GM19452 (cell line): ENCODE measurements at regions not wholly inside any gene's neighbourhood (a gene's known extent, or its start where the extent isn't known, plus 50 kb on each side); places are given as distances from the start of the nearest gene placed in this dataset.

ENCODE experiments used
- ATAC-seq: cut with Tn5 transposase; IDR thresholded peaks from one replicate; pipeline ENCODE4 v1.9.1; 2021; ENCODE audit not compliant: unreplicated experiment

DNA sequence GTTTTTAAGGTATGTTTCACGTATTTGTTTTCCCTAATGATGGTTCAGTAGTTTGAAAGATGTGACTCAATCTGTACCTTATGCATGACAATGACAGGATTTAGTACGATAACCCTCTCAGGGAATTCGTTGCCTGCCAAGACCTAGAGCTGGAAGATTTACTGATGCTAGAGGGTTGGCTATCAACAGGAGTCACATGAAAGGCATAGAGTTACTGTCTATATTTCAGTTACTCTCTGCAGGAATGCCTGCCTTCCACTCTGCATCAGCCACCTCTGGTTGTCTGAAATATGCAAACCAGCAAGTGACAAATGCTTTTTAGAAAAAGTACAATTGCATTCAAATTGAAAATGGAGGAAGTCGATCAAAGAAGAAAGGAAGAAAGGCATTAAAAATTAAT lies 276.3 kb upstream of the RAG2 start:
- ATAC-seq, result no peak

GRCh38 chr11:36870361-36870760 lies 272.3 kb upstream of the RAG2 start:
- ATAC-seq, result no peak

GRCh38 chr11:36868380-36868779 lies 270.3 kb upstream of the RAG2 start:
- no peak for ATAC-seq

DNA sequence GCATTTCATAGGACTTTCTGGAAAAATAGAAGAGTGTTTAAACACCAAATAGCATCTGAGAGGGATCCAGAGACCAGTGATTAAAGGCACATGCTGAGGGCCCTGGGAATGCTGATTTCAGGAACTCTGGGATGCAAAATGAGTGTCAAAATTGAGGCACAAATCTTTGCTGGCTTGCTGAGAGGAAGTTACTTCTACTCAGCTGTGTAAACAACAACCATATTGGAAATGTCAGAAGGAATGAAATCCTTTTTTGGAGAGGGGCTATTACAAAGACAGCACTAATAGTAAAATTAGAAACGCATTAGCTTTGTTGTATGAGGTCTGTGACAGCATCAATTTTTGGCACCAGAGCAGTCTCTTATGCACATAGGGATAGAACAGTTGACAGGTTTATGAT lies 267.8 kb upstream of the RAG2 start:
- no peak for ATAC-seq

- no peak for ATAC-seq
These were observed 256.8 kb upstream of the RAG2 start for GRCh38 chr11:36854875-36855274.

DNA sequence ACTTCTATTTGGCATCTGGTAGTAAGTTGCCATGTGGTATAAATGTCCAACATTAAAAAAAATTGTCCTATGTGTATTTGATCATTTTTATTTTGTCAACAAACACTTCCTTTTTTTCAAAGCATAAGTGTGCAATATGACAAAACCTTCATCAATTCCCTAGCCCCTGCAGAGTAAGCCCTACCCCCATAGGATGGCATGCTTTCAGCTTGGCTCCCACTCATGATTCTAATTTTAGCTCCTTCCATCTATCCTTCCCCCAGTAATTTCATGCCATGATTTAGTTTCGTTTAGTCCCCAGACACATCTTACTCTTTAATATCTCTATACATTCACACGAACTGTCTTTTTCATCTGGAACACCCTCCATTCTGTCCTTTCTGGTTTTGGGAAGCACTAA lies 250.6 kb upstream of the RAG2 start:
- no peak for ATAC-seq

- no peak for ATAC-seq
These were observed 242.3 kb upstream of the RAG2 start for GRCh38 chr11:36840378-36840777.

- no peak for ATAC-seq
These were observed 239.9 kb upstream of the RAG2 start for GRCh38 chr11:36837831-36838437.

GRCh38 chr11:36825251-36825650 lies 227.2 kb upstream of the RAG2 start:
- ATAC-seq, result no peak

- no peak for ATAC-seq
These were observed 226.3 kb upstream of the RAG2 start for GRCh38 chr11:36824349-36824748.

DNA sequence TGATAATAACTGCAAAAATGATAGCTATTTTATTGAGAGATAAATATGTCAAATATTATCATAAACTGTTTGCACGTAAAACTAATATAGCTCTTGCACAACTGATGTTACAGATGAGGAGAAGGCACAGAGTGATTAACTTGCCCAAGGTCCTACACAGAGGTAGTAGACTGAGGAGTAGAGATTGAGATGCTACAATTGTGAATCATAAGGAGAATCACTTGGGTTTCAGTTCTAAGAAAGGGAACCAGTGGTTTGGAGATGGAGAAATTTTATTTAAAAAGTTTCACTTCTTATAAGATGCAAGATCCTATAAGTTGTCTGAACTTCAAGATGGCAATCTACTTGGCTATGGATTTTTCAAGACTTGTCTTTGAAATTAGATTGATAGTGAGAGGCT lies 224.8 kb upstream of the RAG2 start:
- ATAC-seq, result no peak

DNA sequence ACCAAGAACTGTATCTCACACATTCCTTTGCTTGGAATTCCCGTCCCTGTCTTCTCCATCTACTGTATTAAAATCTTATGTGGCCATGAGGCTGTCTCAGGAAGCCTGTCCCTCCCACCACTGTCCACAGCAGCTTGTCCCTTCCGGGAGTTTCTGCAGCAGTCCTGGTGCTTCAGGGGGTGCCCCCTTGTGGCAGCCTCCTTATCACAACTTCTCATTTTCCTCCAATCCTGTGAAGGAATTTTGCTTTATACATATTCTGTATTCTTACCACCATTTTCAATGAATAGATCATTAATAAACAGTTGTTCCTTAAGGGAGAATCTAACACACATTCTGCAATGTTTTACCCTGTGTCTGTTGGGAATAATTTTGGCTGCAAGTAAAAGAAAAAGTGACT lies 220.4 kb upstream of the RAG2 start:
- ATAC-seq, result no peak

- ATAC-seq, result no peak
These were observed 219.4 kb upstream of the RAG2 start for GRCh38 chr11:36817336-36817965.

DNA sequence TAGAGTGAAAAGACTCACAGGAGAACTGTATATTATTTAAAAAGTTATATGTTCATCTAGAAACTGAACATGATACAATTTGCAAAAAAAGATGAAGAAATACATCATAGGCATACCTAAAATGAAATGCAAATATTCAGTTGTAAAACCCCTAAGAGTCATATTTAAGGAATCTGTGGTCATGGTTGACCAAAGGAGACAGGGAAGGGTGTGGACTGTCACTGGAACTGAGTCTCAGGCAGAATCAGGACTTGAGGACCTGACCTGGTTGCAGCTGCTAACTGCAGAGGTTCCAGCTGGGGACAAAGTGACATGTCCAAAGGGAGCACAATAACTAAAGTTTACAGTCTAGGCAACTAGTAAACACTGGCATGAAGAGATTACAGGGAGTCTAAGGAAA lies 211.3 kb upstream of the RAG2 start:
- ATAC-seq, result no peak

GRCh38 chr11:36807871-36808270 lies 209.8 kb upstream of the RAG2 start:
- ATAC-seq, result no peak

DNA sequence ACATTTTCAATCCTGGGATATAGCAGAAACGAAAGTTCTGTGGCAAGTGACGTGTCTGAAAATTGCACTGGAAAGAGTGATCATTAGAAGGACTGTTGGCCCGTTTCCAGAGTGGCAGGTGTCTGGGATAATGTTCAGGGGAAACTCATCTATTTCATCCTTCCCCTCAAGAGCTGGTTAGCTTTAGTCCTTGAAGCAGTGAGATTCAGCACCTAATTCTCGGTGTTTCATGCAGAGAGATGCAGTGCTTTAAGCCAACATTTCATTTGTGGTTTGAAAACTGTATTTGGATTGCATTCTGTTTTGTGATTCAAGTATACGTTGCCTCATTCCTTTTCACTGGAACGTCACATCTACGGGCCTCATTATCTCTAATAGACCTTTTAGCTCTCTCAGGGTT lies 205.0 kb upstream of the RAG2 start:
- no peak for ATAC-seq

- no peak for ATAC-seq
These were observed 195.2 kb upstream of the RAG2 start for GRCh38 chr11:36792996-36793914.

DNA sequence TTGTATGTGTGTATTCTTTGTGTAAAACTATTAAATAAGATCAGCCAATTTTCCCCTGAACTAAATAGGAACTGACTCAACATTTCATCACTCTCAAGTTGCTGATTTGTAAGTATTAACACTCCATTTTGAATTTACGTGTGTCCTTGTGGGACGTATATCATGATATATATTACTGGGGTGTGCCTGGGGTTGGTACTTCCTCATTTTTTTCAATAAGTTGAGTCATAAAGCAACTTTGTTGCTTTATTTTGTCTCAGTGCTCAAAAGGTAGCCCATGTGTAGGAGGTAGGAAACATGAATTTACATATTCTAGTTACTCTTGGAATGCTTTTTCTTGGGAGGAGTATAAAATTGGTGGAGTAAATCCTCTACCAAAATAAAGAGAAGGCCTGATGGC lies 193.9 kb upstream of the RAG2 start:
- no peak for ATAC-seq

DNA sequence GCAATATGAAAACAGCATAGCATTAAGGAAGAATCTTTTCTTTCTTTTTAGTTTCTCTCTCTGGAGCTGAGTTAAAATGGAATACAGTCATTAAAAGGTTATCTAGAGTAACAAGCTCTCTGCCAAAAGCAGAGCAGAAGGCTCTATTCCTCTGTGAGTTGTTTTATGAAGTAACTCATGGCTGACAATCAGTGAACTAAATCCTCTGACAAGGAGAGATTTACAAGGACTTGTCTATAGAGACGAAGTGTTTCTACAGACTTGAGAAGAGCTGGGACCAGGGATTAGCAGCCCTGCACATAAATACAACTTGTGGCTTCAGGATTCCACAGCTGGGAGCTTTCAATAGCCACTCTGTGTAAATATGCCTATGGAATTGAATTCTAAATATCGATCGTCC lies 192.5 kb upstream of the RAG2 start:
- ATAC-seq, result no peak

DNA sequence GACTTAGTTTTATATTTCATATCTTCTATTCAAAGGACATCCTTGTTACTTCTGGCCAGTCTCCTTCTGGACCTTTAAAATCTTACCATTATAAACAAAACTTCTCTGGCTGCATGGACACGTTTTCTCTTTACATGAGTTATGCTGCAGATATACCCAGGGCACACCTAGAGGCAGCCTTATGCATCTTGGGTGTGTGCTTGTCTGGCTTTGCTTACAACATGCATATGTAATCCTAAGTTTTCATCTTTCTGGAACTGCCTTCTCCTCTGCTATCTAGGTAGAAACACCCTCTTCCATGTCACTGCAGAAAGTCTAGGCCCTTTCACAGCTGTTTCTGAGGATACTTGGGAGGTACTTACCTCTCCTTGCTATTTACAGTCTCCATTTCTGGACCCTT lies 185.8 kb upstream of the RAG2 start:
- no peak for ATAC-seq

GRCh38 chr11:36779791-36780190 lies 181.8 kb upstream of the RAG2 start:
- ATAC-seq, result no peak

DNA sequence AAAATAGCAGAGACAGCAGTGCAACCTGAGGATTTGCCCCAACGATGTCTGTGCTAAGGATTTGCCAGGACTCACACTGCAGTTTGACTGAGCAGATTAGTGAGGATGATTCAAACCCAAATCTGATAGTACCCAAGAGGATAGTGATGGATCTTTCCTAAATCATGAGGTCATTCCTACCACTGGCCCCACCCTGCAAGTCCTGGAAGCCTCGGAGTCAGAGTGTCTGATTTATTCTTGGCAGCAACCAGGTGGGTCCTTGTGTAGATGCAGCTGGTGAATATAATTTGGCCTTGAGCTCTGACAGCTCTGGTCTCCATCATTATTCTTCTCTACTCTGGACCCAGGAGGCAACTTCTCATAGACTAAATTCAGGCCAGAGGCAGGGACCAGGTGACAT lies 179.3 kb upstream of the RAG2 start:
- ATAC-seq, result no peak
